ENCODE measurements at regions not wholly inside any gene's neighbourhood (a gene's known extent, or its start where the extent isn't known, plus 50 kb on each side); places are given as distances from the start of the nearest gene placed in this dataset.

GRCh38 chr3:118144919-118145318, 889.7 kb downstream of the IGSF11 start:
- TF ChIP-seq, protein P1, sequence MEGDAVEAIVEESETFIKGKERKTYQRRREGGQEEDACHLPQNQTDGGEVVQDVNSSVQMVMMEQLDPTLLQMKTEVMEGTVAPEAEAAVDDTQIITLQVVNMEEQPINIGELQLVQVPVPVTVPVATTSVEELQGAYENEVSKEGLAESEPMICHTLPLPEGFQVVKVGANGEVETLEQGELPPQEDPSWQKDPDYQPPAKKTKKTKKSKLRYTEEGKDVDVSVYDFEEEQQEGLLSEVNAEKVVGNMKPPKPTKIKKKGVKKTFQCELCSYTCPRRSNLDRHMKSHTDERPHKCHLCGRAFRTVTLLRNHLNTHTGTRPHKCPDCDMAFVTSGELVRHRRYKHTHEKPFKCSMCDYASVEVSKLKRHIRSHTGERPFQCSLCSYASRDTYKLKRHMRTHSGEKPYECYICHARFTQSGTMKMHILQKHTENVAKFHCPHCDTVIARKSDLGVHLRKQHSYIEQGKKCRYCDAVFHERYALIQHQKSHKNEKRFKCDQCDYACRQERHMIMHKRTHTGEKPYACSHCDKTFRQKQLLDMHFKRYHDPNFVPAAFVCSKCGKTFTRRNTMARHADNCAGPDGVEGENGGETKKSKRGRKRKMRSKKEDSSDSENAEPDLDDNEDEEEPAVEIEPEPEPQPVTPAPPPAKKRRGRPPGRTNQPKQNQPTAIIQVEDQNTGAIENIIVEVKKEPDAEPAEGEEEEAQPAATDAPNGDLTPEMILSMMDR (IDR thresholded peaks at IDR 0.05) = no peak
- TF ChIP-seq POLR2A (IDR thresholded peaks at IDR 0.05) = no peak

Data from adrenal gland (tissue), 5 donors.